ENCODE measurements at regions not wholly inside any gene's neighbourhood (a gene's known extent, or its start where the extent isn't known, plus 50 kb on each side); places are given as distances from the start of the nearest gene placed in this dataset.

DNA sequence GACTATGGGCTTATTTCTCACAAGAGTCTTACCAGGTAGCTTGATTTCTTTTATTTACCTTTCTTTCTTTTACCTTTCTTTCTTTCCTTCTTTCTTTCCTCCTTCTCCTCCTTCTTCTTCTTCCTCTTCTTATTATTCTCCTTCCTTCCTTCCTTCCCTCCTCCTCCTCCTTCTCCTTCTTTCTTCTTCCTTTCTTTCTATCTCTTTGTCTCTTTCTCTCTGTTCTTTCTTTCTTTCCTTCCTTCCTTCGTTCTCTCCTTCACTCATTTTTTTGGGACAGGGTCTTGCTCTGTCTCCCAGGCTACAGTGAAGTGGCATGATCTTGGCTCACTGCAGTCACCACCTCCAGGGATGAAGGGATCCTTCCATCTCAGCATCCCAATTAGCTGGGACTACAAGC is 363.6 kb upstream of the MAF start:
- Histone ChIP-seq H3K27me3 (replicated peaks; ENCODE audit: insufficient read depth, low read depth, low read length, poor library complexity) (no peaks in the 10 kb centered on the region), H3K36me3 (ENCODE audit: insufficient read depth, low read length, poor library complexity, severe bottlenecking) (no peaks in the 10 kb centered on the region), H3K4me1 (ENCODE audit: insufficient read depth, low read length, poor library complexity, severe bottlenecking) (no peaks in the 10 kb centered on the region), H3K27ac (ENCODE audit: low read depth, low read length, poor library complexity, severe bottlenecking) (no peak overlapping the region), H3K9me3 (ENCODE audit: low read depth, low read length, poor library complexity, severe bottlenecking) (peaks cover 4% of the 10 kb centered on the region), H3K4me3 (ENCODE audit: low read depth, low read length, poor library complexity, severe bottlenecking) (no peak overlapping the region)
- intact Hi-C loops (cut with micrococcal nuclease; ENCODE audit: unreplicated experiment) = no loop called here
- DNase-seq (ENCODE audit: low spot score) = no peak
- TF ChIP-seq EZH2 (IDR thresholded peaks at IDR 0.05; ENCODE audit: borderline replicate concordance, low read depth, low read length, poor library complexity, severe bottlenecking) = no peak
- TF ChIP-seq CTCF (conservative IDR thresholded peaks at IDR 0.05; ENCODE audit: low read depth, low read length) = no peak
- BruUV-seq (replicated peaks) = no TSS peak
- POLR2A ChIA-PET (ENCODE audit: low non-redundant PET) = no interaction called here
- CTCF ChIA-PET = no interaction called here

GRCh38 chr16:79962962-79963361 is 362.4 kb upstream of the MAF start:
- no peaks in the 10 kb centered on the region for H3K27me3 ChIP-seq (replicated peaks; ENCODE audit: insufficient read depth, low read depth, low read length, poor library complexity)
- no peak for DNase-seq (ENCODE audit: low spot score)
- TF ChIP-seq EZH2 (IDR thresholded peaks at IDR 0.05; ENCODE audit: borderline replicate concordance, low read depth, low read length, poor library complexity, severe bottlenecking) (no peak), CTCF (conservative IDR thresholded peaks at IDR 0.05; ENCODE audit: low read depth, low read length) (no peak)
- BruUV-seq (replicated peaks) = no TSS peak
- H3K9me3 ChIP-seq (ENCODE audit: low read depth, low read length, poor library complexity, severe bottlenecking) = peaks cover 4% of the 10 kb centered on the region
- H3K36me3 ChIP-seq (ENCODE audit: insufficient read depth, low read length, poor library complexity, severe bottlenecking) = no peaks in the 10 kb centered on the region
- H3K4me1 ChIP-seq (ENCODE audit: insufficient read depth, low read length, poor library complexity, severe bottlenecking) = no peaks in the 10 kb centered on the region
- POLR2A ChIA-PET (ENCODE audit: low non-redundant PET) = no interaction called here
- CTCF ChIA-PET = no interaction called here
- no peak overlapping the region for H3K27ac ChIP-seq (ENCODE audit: low read depth, low read length, poor library complexity, severe bottlenecking)
- intact Hi-C loops (cut with micrococcal nuclease; ENCODE audit: unreplicated experiment) = no loop called here
- no peak overlapping the region for H3K4me3 ChIP-seq (ENCODE audit: low read depth, low read length, poor library complexity, severe bottlenecking)

DNA sequence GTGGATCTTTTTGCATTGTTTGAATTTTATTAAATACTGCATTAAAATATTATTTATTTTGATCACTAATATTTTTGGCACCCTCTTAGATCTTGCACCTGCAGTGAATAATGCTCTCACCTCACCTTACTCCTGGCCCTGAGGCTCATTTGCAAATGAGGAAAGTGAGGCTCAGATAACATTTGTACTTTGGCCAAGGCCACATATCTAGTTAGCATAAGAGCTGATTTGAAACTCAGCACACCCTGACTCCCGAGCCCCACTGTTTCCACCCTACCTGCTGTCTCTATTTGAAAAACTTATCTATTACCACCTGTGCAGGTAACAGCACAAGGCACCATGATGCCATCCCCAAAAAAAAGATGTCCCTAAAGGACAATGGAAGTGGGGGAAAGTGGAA is 358.7 kb upstream of the MAF start:
- H3K27ac ChIP-seq (ENCODE audit: low read depth, low read length, poor library complexity, severe bottlenecking) = no peak overlapping the region
- BruUV-seq (replicated peaks) = no TSS peak
- intact Hi-C loops (cut with micrococcal nuclease; ENCODE audit: unreplicated experiment) = no loop called here
- TF ChIP-seq CTCF (conservative IDR thresholded peaks at IDR 0.05; ENCODE audit: low read depth, low read length) (no peak), EZH2 (IDR thresholded peaks at IDR 0.05; ENCODE audit: borderline replicate concordance, low read depth, low read length, poor library complexity, severe bottlenecking) (no peak)
- no peaks in the 10 kb centered on the region for H3K4me1 ChIP-seq (ENCODE audit: insufficient read depth, low read length, poor library complexity, severe bottlenecking)
- no peaks in the 10 kb centered on the region for H3K36me3 ChIP-seq (ENCODE audit: insufficient read depth, low read length, poor library complexity, severe bottlenecking)
- no peak overlapping the region for H3K4me3 ChIP-seq (ENCODE audit: low read depth, low read length, poor library complexity, severe bottlenecking)
- CTCF ChIA-PET = no interaction called here
- no peaks in the 10 kb centered on the region for H3K27me3 ChIP-seq (replicated peaks; ENCODE audit: insufficient read depth, low read depth, low read length, poor library complexity)
- H3K9me3 ChIP-seq (ENCODE audit: low read depth, low read length, poor library complexity, severe bottlenecking) = peaks cover 4% of the 10 kb centered on the region
- no peak for DNase-seq (ENCODE audit: low spot score)
- POLR2A ChIA-PET (ENCODE audit: low non-redundant PET) = no interaction called here
